PFSK-1 (cell line): ENCODE measurements at regions not wholly inside any gene's neighbourhood (a gene's known extent, or its start where the extent isn't known, plus 50 kb on each side); places are given as distances from the start of the nearest gene placed in this dataset.

Experiments used
- POLR2AphosphoS5 ChIP-seq: IDR thresholded peaks from 2 replicates; pipeline ENCODE4 v1.6.1; 2012; ENCODE audit warnings: low read depth, mild to moderate bottlenecking, control low read depth, low read length, moderate library complexity
- SIN3A ChIP-seq: IDR thresholded peaks from 2 replicates; pipeline ENCODE4 v1.6.1; 2012; ENCODE audit warnings: mild to moderate bottlenecking, low read length, moderate library complexity, borderline replicate concordance; ENCODE audit not compliant: insufficient read depth
- TAF1 ChIP-seq: IDR thresholded peaks from 2 replicates; pipeline ENCODE4 v1.6.1; 2012; ENCODE audit warnings: low read length, control low read depth, borderline replicate concordance; ENCODE audit not compliant: insufficient read depth

GRCh38 chr12:22855456-22855855 is 230.5 kb downstream of the ETNK1 start:
- TF ChIP-seq SIN3A (no peak), POLR2AphosphoS5 (no peak), TAF1 (no peak)
